Ascending aorta (tissue), 2 donors: ENCODE measurements at regions not wholly inside any gene's neighbourhood (a gene's known extent, or its start where the extent isn't known, plus 50 kb on each side); places are given as distances from the start of the nearest gene placed in this dataset.

Experiments used
- DNase-seq, 2 donors: peaks; one replicate each; pipeline ENCODE4 v3.0.0-alpha.2; 2019; ENCODE audit warnings: low spot score in 2 of 2
- H3K27ac ChIP-seq, 2 donors: fragments of 200-600 bp; sonication (generic); one replicate each; pipeline ENCODE4 v1.5.1; 2016 to 2017; ENCODE audit warnings: mild to moderate bottlenecking in 1 of 2
- H3K27me3 ChIP-seq: fragments of 200-600 bp; sonication (generic); one replicate; pipeline ENCODE4 v1.5.1; 2017
- H3K36me3 ChIP-seq, 2 donors: fragments of 200-600 bp; sonication (generic); one replicate each; pipeline ENCODE4 v1.5.1; 2016
- H3K4me1 ChIP-seq, 2 donors: fragments of 200-600 bp; sonication (generic); one replicate each; pipeline ENCODE4 v1.5.1; 2016 to 2017; ENCODE audit warnings: mild to moderate bottlenecking in 1 of 2
- H3K4me3 ChIP-seq, 2 donors: fragments of 200-600 bp; sonication (generic); one replicate each; pipeline ENCODE4 v1.5.1; 2016 to 2017; ENCODE audit warnings: mild to moderate bottlenecking in 1 of 2
- H3K9me3 ChIP-seq, 2 donors: fragments of 200-600 bp; sonication (generic); one replicate each; pipeline ENCODE4 v1.5.1; 2016
- intact Hi-C: fragments of 100-400 bp; cut with DNase I; formaldehyde crosslinking; loops from one replicate; pipeline ENCODE4 v1.15.1; 2023
- TF ChIP-seq, protein P1 (sequence below), 3 experiments: fragments of 200-600 bp in 2 of 3; fragments of 450-650 bp in 1 of 3; sonication (generic) in 2 of 3; IDR thresholded peaks; one replicate each; pipeline ENCODE4 v1.5.1; 2016 to 2019; ENCODE audit warnings: antibody characterized with exemption in 3 of 3, mild to moderate bottlenecking in 1 of 3, moderate library complexity in 1 of 3

DNA sequence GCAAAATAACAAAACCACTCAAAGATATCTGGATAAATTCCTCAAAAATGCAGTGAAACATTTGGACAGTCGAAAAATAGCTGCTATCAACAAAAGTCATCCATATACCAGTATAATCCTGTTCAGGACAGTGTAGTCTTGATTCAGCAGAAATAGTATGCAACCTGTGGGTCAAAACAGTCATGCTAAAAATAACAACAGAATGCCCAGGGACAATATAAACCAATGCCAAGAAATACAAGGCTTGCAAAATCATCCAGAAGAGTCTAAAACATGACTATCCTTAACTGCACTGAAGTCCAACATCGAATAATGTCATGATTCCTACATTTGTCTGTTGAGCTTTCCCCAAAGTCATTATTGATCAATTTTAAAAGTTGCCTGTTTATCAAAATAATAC, 425.9 kb downstream of the FSCB start:
- Histone ChIP-seq H3K4me3 (no peak overlapping the region), H3K4me1 (no peaks in the 10 kb centered on the region), H3K36me3 (no peaks in the 10 kb centered on the region), H3K9me3 (no peaks in the 10 kb centered on the region), H3K27ac (no peak overlapping the region), H3K27me3 (no peaks in the 10 kb centered on the region)
- intact Hi-C loops: no loop called here
- TF ChIP-seq, protein P1, sequence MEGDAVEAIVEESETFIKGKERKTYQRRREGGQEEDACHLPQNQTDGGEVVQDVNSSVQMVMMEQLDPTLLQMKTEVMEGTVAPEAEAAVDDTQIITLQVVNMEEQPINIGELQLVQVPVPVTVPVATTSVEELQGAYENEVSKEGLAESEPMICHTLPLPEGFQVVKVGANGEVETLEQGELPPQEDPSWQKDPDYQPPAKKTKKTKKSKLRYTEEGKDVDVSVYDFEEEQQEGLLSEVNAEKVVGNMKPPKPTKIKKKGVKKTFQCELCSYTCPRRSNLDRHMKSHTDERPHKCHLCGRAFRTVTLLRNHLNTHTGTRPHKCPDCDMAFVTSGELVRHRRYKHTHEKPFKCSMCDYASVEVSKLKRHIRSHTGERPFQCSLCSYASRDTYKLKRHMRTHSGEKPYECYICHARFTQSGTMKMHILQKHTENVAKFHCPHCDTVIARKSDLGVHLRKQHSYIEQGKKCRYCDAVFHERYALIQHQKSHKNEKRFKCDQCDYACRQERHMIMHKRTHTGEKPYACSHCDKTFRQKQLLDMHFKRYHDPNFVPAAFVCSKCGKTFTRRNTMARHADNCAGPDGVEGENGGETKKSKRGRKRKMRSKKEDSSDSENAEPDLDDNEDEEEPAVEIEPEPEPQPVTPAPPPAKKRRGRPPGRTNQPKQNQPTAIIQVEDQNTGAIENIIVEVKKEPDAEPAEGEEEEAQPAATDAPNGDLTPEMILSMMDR (IDR thresholded peaks at IDR 0.05): no peak
- no peak for DNase-seq

- intact Hi-C loops: no loop called here
- Histone ChIP-seq H3K9me3 (no peaks in the 10 kb centered on the region), H3K36me3 (no peaks in the 10 kb centered on the region), H3K27ac (no peak overlapping the region), H3K27me3 (no peaks in the 10 kb centered on the region), H3K4me3 (no peak overlapping the region), H3K4me1 (no peaks in the 10 kb centered on the region)
- TF ChIP-seq, protein P1 (IDR thresholded peaks at IDR 0.05): no peak
- no peak for DNase-seq
Observed at GRCh38 chr14:44070046-44070445, 437.0 kb downstream of the FSCB start.

DNA sequence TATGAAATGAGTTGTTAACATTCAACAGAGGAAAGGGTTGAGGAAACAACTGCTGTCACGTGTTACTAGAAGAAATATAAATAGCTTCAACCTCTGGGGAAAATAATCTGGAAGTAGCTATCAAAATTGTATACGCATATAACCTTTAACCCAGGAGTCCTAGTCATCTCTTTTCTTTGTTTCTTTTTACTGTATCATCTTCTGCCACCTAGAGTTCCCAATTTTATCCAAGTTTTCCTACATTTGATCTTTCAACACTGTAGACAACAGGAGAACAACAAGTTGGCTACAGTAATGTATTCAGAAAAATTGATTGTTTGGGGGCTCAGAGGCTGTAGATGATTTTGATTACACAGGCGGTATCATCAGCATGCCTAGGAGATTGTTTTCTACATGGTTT, 453.7 kb downstream of the FSCB start:
- no peaks in the 10 kb centered on the region for H3K27me3 ChIP-seq
- DNase-seq: no peak
- no peaks in the 10 kb centered on the region for H3K36me3 ChIP-seq
- H3K27ac ChIP-seq: no peak overlapping the region
- H3K9me3 ChIP-seq: no peaks in the 10 kb centered on the region
- no peaks in the 10 kb centered on the region for H3K4me1 ChIP-seq
- H3K4me3 ChIP-seq: no peak overlapping the region
- intact Hi-C loops: no loop called here
- TF ChIP-seq, protein P1 (IDR thresholded peaks at IDR 0.05): no peak

DNA sequence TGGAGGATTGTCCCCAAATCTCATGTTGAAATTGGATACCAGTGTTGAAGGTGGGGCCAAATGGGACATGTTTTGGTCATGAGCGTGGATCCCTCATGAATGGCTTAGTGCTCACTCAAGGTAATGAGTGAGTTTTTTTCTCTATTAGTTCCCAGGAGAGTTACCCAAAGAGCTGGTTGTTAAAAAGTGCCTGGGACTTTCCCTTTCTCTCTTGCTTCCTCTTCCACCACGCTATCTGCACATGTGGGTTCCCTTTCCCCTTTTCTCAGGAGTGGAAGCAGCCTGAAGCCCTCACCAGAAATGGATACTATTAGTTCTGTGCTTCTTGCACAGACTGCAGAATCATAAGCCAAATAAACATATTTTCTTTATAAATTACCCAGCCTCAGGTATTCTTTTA, 465.4 kb downstream of the FSCB start:
- no peak for DNase-seq
- TF ChIP-seq, protein P1 (IDR thresholded peaks at IDR 0.05): no peak
- intact Hi-C loops: no loop called here
- H3K27ac ChIP-seq: no peak overlapping the region
- H3K36me3 ChIP-seq: no peaks in the 10 kb centered on the region
- no peaks in the 10 kb centered on the region for H3K4me1 ChIP-seq
- no peak overlapping the region for H3K4me3 ChIP-seq
- H3K9me3 ChIP-seq: no peaks in the 10 kb centered on the region
- H3K27me3 ChIP-seq: no peaks in the 10 kb centered on the region

- DNase-seq: no peak
- TF ChIP-seq, protein P1 (IDR thresholded peaks at IDR 0.05): no peak
- H3K36me3 ChIP-seq: no peaks in the 10 kb centered on the region
- no peaks in the 10 kb centered on the region for H3K4me1 ChIP-seq
- no peaks in the 10 kb centered on the region for H3K27me3 ChIP-seq
- H3K9me3 ChIP-seq: no peaks in the 10 kb centered on the region
- H3K4me3 ChIP-seq: no peak overlapping the region
- intact Hi-C loops: no loop called here
- no peak overlapping the region for H3K27ac ChIP-seq
Observed at GRCh38 chr14:44040561-44040960, 466.5 kb downstream of the FSCB start.

- no peaks in the 10 kb centered on the region for H3K36me3 ChIP-seq
- intact Hi-C loops: no loop called here
Observed at GRCh38 chr14:44036248-44036647, 470.8 kb downstream of the FSCB start.

More at GRCh38 chr14:44036248-44036647, 470.8 kb downstream of the FSCB start:
- Histone ChIP-seq H3K4me3 (no peak overlapping the region), H3K27ac (no peak overlapping the region), H3K4me1 (no peaks in the 10 kb centered on the region), H3K27me3 (no peaks in the 10 kb centered on the region), H3K9me3 (no peaks in the 10 kb centered on the region)
- TF ChIP-seq, protein P1 (IDR thresholded peaks at IDR 0.05): no peak
- no peak for DNase-seq
